H1 (cell line): ENCODE measurements at regions not wholly inside any gene's neighbourhood (a gene's known extent, or its start where the extent isn't known, plus 50 kb on each side); places are given as distances from the start of the nearest gene placed in this dataset.

Experiments
- CTCF ChIA-PET: fragments of 300-600 bp; sonication (Branson Sonifier 250); formaldehyde crosslinking; loops from one replicate; lab custom pipeline; 2021; ENCODE audit not compliant: partially characterized antibody; lab: Charles Lee
- POLR2A ChIA-PET: fragments of 300-600 bp; sonication (Branson Sonifier 250); formaldehyde crosslinking; loops from one replicate; lab custom pipeline; 2021; ENCODE audit warnings: inconsistent platforms; ENCODE audit not compliant: partially characterized antibody; lab: Charles Lee
- DNase-seq, 2 experiments: peaks; one replicate each; pipeline versions ENCODE4 v3.0.0 to v3.0.0-alpha.2; 2010 to 2022; ENCODE audit warnings: low spot score in 2 of 2, low read depth in 1 of 2, mixed read lengths in 1 of 2
- FAIRE-seq: peaks from 2 replicates; lab custom pipeline; 2011; peaks lifted over from hg19 to GRCh38; lab: Jason Lieb, UNC
- H2AFZ ChIP-seq: 2 replicates; pipeline ENCODE4 v1.8.1; 2012; ENCODE audit warnings: low read length, inconsistent platforms
- H2AK5ac ChIP-seq: 2 replicates; pipeline ENCODE4 v1.6.1; 2013; ENCODE audit warnings: low read depth, low read length
- H2BK120ac ChIP-seq: replicated peaks from 2 replicates; pipeline ENCODE3; 2013; ENCODE audit warnings: low read depth, low read length, inconsistent platforms
- H2BK12ac ChIP-seq: 2 replicates; pipeline ENCODE4 v1.6.1; 2013; ENCODE audit warnings: low read depth, low read length
- H2BK15ac ChIP-seq: 2 replicates; pipeline ENCODE4 v1.6.1; 2013; ENCODE audit warnings: low read length
- H2BK20ac ChIP-seq: 2 replicates; pipeline ENCODE4 v1.6.1; 2013; ENCODE audit warnings: low read length
- H2BK5ac ChIP-seq: 2 replicates; pipeline ENCODE4 v1.6.1; 2013; ENCODE audit warnings: low read depth, low read length
- H3K14ac ChIP-seq: 2 replicates; pipeline ENCODE4 v1.6.1; 2013; ENCODE audit warnings: inconsistent platforms; ENCODE audit not compliant: insufficient read length
- H3K18ac ChIP-seq: 2 replicates; pipeline ENCODE4 v1.6.1; 2013; ENCODE audit warnings: low read length; ENCODE audit errors: extremely low read depth
- H3K23ac ChIP-seq: 2 replicates; pipeline ENCODE4 v1.6.1; 2013; ENCODE audit warnings: inconsistent platforms; ENCODE audit not compliant: insufficient read length
- H3K23me2 ChIP-seq: 2 replicates; pipeline ENCODE4 v1.6.1; 2013; ENCODE audit warnings: low read depth, low read length
- H3K27ac ChIP-seq: 2 replicates; pipeline ENCODE4 v1.6.1; 2011; ENCODE audit warnings: low read depth, low read length, inconsistent platforms
- H3K27me3 ChIP-seq, 4 experiments: replicated peaks in 1 of 4; 1 replicate in 1 of 4; 2 replicates in 3 of 4; pipeline versions ENCODE4 v1.6.1 to v1.8.1; 2011 to 2013; ENCODE audit warnings: low read length in 3 of 4, mild to moderate bottlenecking in 3 of 4, inconsistent platforms in 2 of 4, mixed read lengths in 2 of 4, moderate library complexity in 1 of 4; ENCODE audit not compliant: control insufficient read depth in 3 of 4, insufficient read depth in 3 of 4; ENCODE audit errors: extremely low read depth in 1 of 4
- H3K36me3 ChIP-seq, 4 experiments: 2 replicates each; pipeline versions ENCODE4 v1.6.1 to v1.8.1; 2011 to 2013; ENCODE audit warnings: mild to moderate bottlenecking in 4 of 4, low read length in 3 of 4, moderate library complexity in 2 of 4, control low read depth in 1 of 4, inconsistent platforms in 1 of 4; ENCODE audit not compliant: insufficient read depth in 4 of 4, control insufficient read depth in 2 of 4
- H3K4ac ChIP-seq: replicated peaks from 2 replicates; pipeline ENCODE3; 2013; ENCODE audit warnings: low read length, low read depth, mixed read lengths, inconsistent platforms; ENCODE audit not compliant: insufficient read length
- H3K4me1 ChIP-seq, 4 experiments: replicated peaks in 1 of 4; 1 replicate in 1 of 4; 2 replicates in 3 of 4; pipeline versions ENCODE4 v1.6.1 to v1.8.1; 2011 to 2013; ENCODE audit warnings: low read length in 3 of 4, inconsistent platforms in 2 of 4, mixed read lengths in 1 of 4; ENCODE audit not compliant: insufficient read depth in 4 of 4, control insufficient read depth in 3 of 4
- H3K4me2 ChIP-seq, 2 experiments: 2 replicates each; pipeline versions ENCODE4 v1.6.1 to v1.8.1; 2011 to 2013; ENCODE audit warnings: low read depth in 2 of 2, low read length in 2 of 2, control low read depth in 1 of 2, inconsistent platforms in 1 of 2, mild to moderate bottlenecking in 1 of 2; ENCODE audit not compliant: insufficient read depth in 1 of 2
- H3K4me3 ChIP-seq, 4 experiments: fragments of 200-600, 300-600 bp in 1 of 4; sonication (generic), shearing (Covaris generic), sonication (Bioruptor Twin) in 1 of 4; 2 replicates each; pipeline versions ENCODE4 v1.5.1 to v1.8.1; 2011 to 2016; ENCODE audit warnings: low read length in 4 of 4, low read depth in 3 of 4, control low read depth in 2 of 4, inconsistent platforms in 2 of 4, mild to moderate bottlenecking in 2 of 4, mixed read lengths in 1 of 4, moderate library complexity in 1 of 4; ENCODE audit not compliant: insufficient read depth in 2 of 4; ENCODE audit errors: extremely low read depth in 1 of 4
- H3K56ac ChIP-seq: replicated peaks from 2 replicates; pipeline ENCODE3; 2013; ENCODE audit warnings: low read depth, mild to moderate bottlenecking, mixed read lengths, low read length, inconsistent platforms; ENCODE audit not compliant: insufficient read length
- H3K79me1 ChIP-seq: 2 replicates; pipeline ENCODE4 v1.6.1; 2013; ENCODE audit warnings: low read depth, low read length, control low read depth
- H3K79me2 ChIP-seq, 2 experiments: 2 replicates each; pipeline versions ENCODE4 v1.6.1 to v1.8.1; 2012 to 2013; ENCODE audit warnings: low read length in 2 of 2, mild to moderate bottlenecking in 2 of 2, inconsistent platforms in 1 of 2; ENCODE audit not compliant: insufficient read depth in 2 of 2, control insufficient read depth in 1 of 2
- H3K9ac ChIP-seq, 4 experiments: replicated peaks in 1 of 4; 1 replicate in 1 of 4; 2 replicates in 3 of 4; pipeline versions ENCODE4 v1.6.1 to v1.8.1; 2011 to 2013; ENCODE audit warnings: low read depth in 3 of 4, low read length in 3 of 4, control low read depth in 2 of 4, mild to moderate bottlenecking in 2 of 4, moderate library complexity in 2 of 4, inconsistent platforms in 1 of 4; ENCODE audit errors: extremely low read depth in 1 of 4
- H3K9me3 ChIP-seq, 2 experiments: 2 replicates each; pipeline versions ENCODE4 v1.6.1 to v1.8.1; 2012 to 2013; ENCODE audit warnings: mild to moderate bottlenecking in 2 of 2, moderate library complexity in 2 of 2, control low read depth in 1 of 2, inconsistent platforms in 1 of 2, low read depth in 1 of 2, low read length in 1 of 2, mixed read lengths in 1 of 2; ENCODE audit not compliant: insufficient read depth in 2 of 2
- H4K20me1 ChIP-seq, 2 experiments: replicated peaks in 1 of 2; 2 replicates each; pipeline versions ENCODE3 to v1.8.1; 2011 to 2013; ENCODE audit warnings: inconsistent platforms in 2 of 2, low read length in 2 of 2, mild to moderate bottlenecking in 1 of 2; ENCODE audit not compliant: insufficient read depth in 2 of 2, control insufficient read depth in 1 of 2
- H4K5ac ChIP-seq: 2 replicates; pipeline ENCODE4 v1.6.1; 2013; ENCODE audit warnings: low read length, low read depth, mixed read lengths, inconsistent platforms; ENCODE audit not compliant: insufficient read length
- H4K8ac ChIP-seq: 2 replicates; pipeline ENCODE4 v1.8.0; 2013; ENCODE audit warnings: mild to moderate bottlenecking, moderate library complexity, low read length, inconsistent platforms; ENCODE audit not compliant: insufficient read depth; ENCODE audit errors: extremely low read depth
- H4K91ac ChIP-seq: replicated peaks from 2 replicates; pipeline ENCODE3; 2013; ENCODE audit warnings: low read length, mixed read lengths, inconsistent platforms; ENCODE audit not compliant: insufficient read length
- ASH2L ChIP-seq: fragments of 200-600, 300-600 bp; sonication (generic); IDR thresholded peaks from one replicate; pipeline ENCODE4 v1.7.1; 2017; ENCODE audit warnings: low read length
- BCL11A ChIP-seq, 2 experiments: IDR thresholded peaks; one replicate each; pipeline ENCODE4 v1.6.1; 2011; ENCODE audit warnings: low read depth in 2 of 2, low read length in 2 of 2, mild to moderate bottlenecking in 2 of 2
- CBX5 ChIP-seq: fragments of 300-800, 300-1000 bp; sonication (generic); IDR thresholded peaks from 2 replicates; pipeline ENCODE4 v1.7.1; 2016; ENCODE audit warnings: antibody characterized with exemption, low read length, low read depth
- CHD1 ChIP-seq: IDR thresholded peaks from 2 replicates; pipeline ENCODE4 v1.6.1; 2012; ENCODE audit warnings: low read depth, low read length, improper control_type of control experiment
- CTBP2 ChIP-seq: IDR thresholded peaks from 2 replicates; pipeline ENCODE4 v1.7.0; 2011; ENCODE audit warnings: borderline replicate concordance, mild to moderate bottlenecking, moderate library complexity, mixed read lengths, low read length; ENCODE audit not compliant: insufficient read depth, insufficient read length
- FOSL1 ChIP-seq: IDR thresholded peaks from 2 replicates; pipeline ENCODE4 v1.6.1; 2011; ENCODE audit warnings: mild to moderate bottlenecking, low read depth, low read length, moderate library complexity; ENCODE audit not compliant: insufficient read depth
- JUND ChIP-seq: IDR thresholded peaks from 2 replicates; pipeline ENCODE4 v1.6.1; 2011; ENCODE audit warnings: mild to moderate bottlenecking, improper control_type of control experiment, low read length
- KDM1A ChIP-seq: fragments of 200-600, 300-600 bp; sonication (generic); IDR thresholded peaks from 2 replicates; pipeline ENCODE4 v1.7.1; 2016; ENCODE audit warnings: mild to moderate bottlenecking, low read length, borderline replicate concordance
- MAX ChIP-seq: IDR thresholded peaks from 2 replicates; pipeline ENCODE4 v1.6.1; 2012; ENCODE audit warnings: inconsistent platforms
- POU5F1 ChIP-seq: IDR thresholded peaks from 2 replicates; pipeline ENCODE4 v1.6.1; 2011; ENCODE audit warnings: low read depth, mild to moderate bottlenecking, low read length, moderate library complexity
- RXRA ChIP-seq: IDR thresholded peaks from 2 replicates; pipeline ENCODE4 v1.6.1; 2011; ENCODE audit warnings: low read depth, mild to moderate bottlenecking, low read length, moderate library complexity; ENCODE audit not compliant: insufficient read depth
- SIRT6 ChIP-seq: IDR thresholded peaks from one replicate; pipeline ENCODE4 v1.7.1; 2012; ENCODE audit warnings: low read length, inconsistent platforms
- SP2 ChIP-seq: IDR thresholded peaks from 2 replicates; pipeline ENCODE4 v1.6.1; 2012; ENCODE audit warnings: mild to moderate bottlenecking, low read length, inconsistent platforms
- SUZ12 ChIP-seq: fragments of 200-600 bp; sonication (generic); IDR thresholded peaks from 2 replicates; pipeline ENCODE4 v1.6.1; 2012; ENCODE audit warnings: mild to moderate bottlenecking, inconsistent platforms, low read length, moderate library complexity, mixed read lengths
- WGBS, 2 experiments: shearing (Covaris generic) in 1 of 2; methylation state at CpG; one replicate each; pipeline versions ENCODE4 v1.1.6 to v1.1.7; 2013 to 2015; ENCODE audit warnings: low lambda C conversion rate in 2 of 2, mixed read lengths in 2 of 2, inconsistent platforms in 1 of 2, low coverage in 1 of 2, missing lambda C conversion rate in 1 of 2; ENCODE audit not compliant: insufficient replicate concordance in 2 of 2, insufficient coverage in 1 of 2, insufficient read length in 1 of 2; ENCODE audit errors: extremely low coverage in 1 of 2, missing lambda C conversion rate in 1 of 2; 5-methylcytosine and 5-hydroxymethylcytosine counted together

- H3K4me3 ChIP-seq = no peak overlapping the region
- DNase-seq (peak in 1 of 2 experiments; percentile 40), FAIRE-seq (no peak)
- H3K79me2 ChIP-seq = no peaks in the 10 kb centered on the region
- H4K5ac ChIP-seq = no peak overlapping the region
- no peak overlapping the region for H2BK12ac ChIP-seq
- WGBS, 2 experiments = 92% methylated on average over 28 of the region's 31 CpGs; no CpG with 5 or more reads in 1 of the 2 experiments
- H2AFZ ChIP-seq = 0 out of 2 replicates have a peak overlapping the region, but pooled peaks have one; percentile 46
- no peaks in the 10 kb centered on the region for H3K27me3 ChIP-seq
- no peak overlapping the region for H4K91ac ChIP-seq
- H2BK20ac ChIP-seq = no peak overlapping the region
- peak overlapping the region; percentile 18; the same call in 1 of the 2 replicates for H4K8ac ChIP-seq
- H2BK5ac ChIP-seq = no peak overlapping the region
- no peaks in the 10 kb centered on the region for H3K79me1 ChIP-seq
- no peak overlapping the region for H3K23ac ChIP-seq
- H3K9ac ChIP-seq = no peak overlapping the region
- H3K9me3 ChIP-seq = no peaks in the 10 kb centered on the region
- no peak overlapping the region for H2BK120ac ChIP-seq
- H2AK5ac ChIP-seq = no peak overlapping the region
- H3K18ac ChIP-seq = no peak overlapping the region
- H3K14ac ChIP-seq = no peak overlapping the region
- H3K4me2 ChIP-seq = no peak overlapping the region
- H3K27ac ChIP-seq = no peak overlapping the region
- H4K20me1 ChIP-seq = no peaks in the 10 kb centered on the region
- no peaks in the 10 kb centered on the region for H3K36me3 ChIP-seq
- CTCF ChIA-PET = no interaction called here
- no peak overlapping the region for H3K4ac ChIP-seq
- H3K23me2 ChIP-seq = no peaks in the 10 kb centered on the region; the same call in 1 of the 2 replicates
- POLR2A ChIA-PET = interaction anchor here (0.5 kb wide), 1 partner anchor 20 kb away, joined by 3 read pairs; no protein-coding TSS in a partner anchor
- peaks cover 0 to 6% (median 4%) of the 10 kb centered on the region in 4 experiments; a peak in 5 of 7 replicates for H3K4me1 ChIP-seq
- no peak overlapping the region for H3K56ac ChIP-seq
- H2BK15ac ChIP-seq = no peak overlapping the region
- TF ChIP-seq SUZ12 (no peak), JUND (no peak), BCL11A (IDR thresholded peaks at IDR 0.05; ENCODE audit: low read depth in 2 of 2, low read length in 2 of 2) (no peak), POU5F1 (no peak), KDM1A (no peak), MAX (no peak), FOSL1 (no peak), SIRT6 (no peak), CTBP2 (no peak), CHD1 (no peak), RXRA (no peak), CBX5 (no peak), SP2 (no peak), ASH2L (no peak)
These were observed 61.6 kb upstream of the ACAN start for GRCh38 chr15:88741671-88742070.
